HG02885 (cell line): ENCODE measurements at regions not wholly inside any gene's neighbourhood (a gene's known extent, or its start where the extent isn't known, plus 50 kb on each side); places are given as distances from the start of the nearest gene placed in this dataset.

Source experiments
- ATAC-seq: cut with Tn5 transposase; IDR thresholded peaks from one replicate; pipeline ENCODE4 v1.9.1; 2021; ENCODE audit warnings: mild to moderate bottlenecking; ENCODE audit not compliant: unreplicated experiment, poor library complexity

DNA sequence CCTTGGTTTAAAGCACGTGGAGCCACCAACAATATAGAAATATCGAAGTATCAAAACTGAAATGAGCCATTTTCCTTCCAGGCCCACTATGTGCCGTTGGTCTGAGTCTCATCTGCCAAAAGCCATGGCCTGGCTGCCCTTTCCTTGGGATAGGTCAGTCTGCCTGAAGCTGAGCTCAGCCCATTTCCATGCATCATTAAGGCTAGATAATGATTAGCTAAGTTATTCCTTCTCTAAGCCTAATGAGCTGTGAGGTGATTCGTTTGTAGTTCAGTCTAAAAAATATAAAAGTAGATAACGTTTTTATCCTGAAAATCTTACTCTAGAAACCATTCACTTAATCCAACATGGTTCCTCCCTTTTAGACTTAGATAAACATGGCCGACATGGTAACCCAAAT, 936.2 kb upstream of the LCORL start:
- no peak for ATAC-seq

DNA sequence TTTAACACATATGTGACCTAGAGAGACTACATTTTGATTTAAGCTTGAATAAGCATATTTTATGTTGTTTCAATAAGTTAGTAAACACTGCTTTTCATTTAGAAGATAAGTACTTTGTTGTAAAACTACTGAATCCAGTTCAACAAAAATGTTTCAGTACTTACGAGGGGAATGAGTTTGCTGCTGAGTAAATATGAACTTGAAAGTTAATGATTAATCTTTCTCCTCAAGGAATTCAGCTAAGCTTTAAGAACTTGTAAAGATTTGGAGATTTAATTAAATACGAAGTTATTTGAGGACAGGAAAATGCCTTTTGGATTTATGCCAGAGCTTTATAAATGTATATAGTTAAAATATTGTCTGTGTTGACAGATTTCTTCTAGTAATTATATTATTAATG, 933.0 kb upstream of the LCORL start:
- no peak for ATAC-seq

DNA sequence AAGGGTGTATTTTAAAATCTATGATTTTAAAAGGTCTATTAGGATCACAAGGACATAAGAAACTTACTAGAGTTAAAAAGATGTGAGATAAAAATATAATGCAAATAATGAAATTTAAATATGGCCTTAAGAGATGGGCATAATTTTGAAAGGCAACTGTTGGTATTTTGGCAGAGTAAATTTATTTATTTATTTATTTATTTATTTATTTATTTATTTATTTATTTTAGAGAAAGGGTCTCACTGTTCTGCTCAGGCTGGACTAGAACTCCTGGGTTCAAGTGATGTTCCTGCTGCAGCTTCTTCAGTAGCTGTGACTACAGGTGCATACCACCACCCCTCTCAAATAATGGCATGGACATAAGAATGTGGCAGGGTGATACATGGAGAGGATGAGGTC, 932.1 kb upstream of the LCORL start:
- no peak for ATAC-seq

DNA sequence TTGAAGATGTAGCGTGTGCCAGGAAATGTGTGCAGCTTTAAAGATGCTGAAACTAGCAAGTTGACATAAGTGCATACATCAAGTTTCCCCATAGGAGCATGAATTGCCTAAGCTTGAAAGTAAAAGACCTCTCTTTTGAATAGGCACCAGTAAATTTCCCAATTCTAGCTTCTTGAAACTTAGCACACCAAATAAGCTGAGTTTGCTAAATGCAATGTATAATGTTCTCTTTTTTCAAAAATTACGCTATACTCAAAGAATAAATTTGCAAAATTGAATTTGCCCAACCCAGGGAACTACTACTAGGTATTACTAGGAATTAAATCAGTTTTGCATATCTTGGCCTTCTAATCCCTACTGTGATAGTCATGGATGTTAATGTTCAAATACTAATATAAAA, 923.9 kb upstream of the LCORL start:
- ATAC-seq, result no peak

DNA sequence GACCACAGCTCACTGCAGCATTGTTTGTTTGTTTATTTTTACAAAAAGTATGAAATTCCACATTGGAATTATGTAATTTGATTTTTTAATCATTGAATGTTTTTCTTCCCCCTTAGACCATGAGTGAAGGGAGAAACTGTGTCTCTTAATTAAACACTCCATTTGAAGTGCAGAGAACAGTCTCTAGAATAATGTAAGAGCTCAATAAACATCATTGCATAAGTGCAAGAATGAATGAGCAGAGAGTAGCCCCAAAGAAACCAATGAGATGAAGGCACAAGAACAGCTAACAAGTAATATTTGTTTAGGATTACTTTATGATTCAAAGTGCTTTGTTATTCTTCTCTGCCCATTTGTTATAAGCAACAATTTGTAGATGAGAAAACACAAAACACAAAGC, 921.3 kb upstream of the LCORL start:
- no peak for ATAC-seq

DNA sequence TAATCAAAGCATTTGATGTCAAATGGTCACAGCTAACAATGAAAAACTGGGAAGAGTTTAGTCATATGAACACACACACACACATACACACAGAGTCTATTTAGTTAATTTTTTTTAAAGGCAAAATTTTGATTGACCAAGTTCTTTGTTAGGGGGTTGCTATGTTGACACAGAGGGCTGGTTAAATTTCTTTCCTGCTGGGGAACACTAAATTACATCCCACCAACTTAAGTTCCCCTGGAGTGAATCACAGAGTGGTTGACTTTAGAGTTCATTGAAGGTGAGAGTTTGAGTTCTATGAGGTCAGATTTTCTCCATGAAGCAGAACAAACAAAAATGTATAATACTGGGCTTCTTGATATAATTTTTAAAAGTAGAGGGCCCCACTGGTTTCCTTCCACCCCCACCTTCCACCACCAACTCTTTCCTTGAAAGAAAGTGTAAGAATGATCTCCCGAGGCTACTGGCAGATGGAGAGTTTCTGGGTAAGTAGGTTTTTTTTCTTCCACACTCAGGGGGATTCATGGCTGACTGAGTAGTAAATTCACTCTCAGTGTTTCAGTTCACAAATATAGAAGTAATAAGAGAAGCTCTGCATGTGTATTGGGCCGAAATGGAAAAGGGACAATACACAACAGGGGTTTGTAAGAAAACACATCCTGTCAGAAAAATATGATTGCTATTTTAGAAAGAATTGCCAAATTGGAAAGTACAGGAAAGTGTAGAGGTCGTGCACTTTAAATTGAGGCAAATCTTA, 917.0 kb upstream of the LCORL start:
- ATAC-seq, result no peak

DNA sequence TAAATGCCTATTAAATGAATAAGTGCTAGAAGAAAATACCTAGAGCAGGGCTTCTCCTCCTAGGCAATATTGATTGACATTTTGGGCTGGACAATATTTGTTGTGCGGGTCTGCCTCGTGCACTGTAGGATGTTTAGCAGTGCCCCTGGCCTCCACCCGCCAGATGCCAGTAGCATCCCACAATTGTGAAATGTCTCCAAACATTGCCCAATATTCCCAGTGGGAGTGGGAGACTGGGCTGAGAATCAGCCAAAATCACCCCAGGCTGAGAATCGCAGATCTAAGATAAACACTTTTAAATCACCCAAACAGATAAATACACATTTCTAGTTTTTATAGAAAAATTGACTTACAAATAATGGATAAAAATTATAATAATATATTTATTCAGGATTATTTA, 916.2 kb upstream of the LCORL start:
- ATAC-seq, result no peak

DNA sequence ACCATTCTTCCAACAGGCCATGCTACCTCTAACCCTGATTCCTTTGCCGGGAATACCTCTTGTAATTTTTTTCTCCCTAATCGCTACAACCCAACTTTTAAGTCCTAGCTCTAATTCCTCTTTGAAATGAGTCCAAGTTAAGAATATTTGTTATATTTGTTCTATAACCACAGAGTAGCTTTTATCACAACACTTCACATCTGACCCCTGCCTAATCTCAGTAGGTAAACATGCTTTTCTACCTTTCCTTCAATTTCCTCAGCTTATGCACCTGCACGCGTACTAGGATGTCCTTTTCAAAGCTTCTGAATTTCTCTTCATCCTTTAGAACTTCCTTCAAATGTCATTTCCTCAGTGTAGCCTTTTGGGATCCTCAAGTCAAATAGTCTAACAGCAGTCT, 915.5 kb upstream of the LCORL start:
- no peak for ATAC-seq

DNA sequence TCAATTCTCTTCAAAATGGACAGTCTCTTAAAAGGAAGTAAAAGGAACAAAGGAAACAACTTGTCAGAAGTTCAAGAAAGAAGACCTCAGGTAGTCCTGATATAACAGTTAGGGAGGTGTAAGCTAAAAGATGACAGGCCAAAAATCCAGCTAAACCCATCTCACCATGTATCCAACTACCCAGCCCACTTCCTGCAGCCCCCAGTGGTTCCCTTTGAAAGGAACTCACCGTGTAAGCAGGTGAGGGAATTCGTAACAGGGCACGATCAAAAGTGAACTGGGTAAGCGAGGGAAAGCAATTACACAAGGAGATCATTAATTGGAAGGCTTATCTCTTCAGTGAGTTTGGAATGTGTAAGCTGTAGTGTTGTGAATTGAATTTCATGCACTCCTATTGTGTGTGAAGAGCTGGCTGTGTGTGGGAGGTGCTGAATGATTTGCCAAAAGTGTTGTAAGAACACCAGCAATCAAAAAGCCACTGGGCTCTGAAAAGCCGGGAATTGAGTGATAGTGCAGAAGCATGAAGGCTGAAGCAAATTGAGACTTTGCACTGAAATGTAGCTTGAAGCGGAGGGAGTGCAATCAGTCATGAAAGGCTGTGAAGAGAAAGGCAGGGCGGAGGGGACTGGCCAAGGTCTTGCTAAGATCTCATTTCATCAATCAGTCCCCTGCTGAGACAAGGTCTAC, 914.2 kb upstream of the LCORL start:
- ATAC-seq, result no peak

DNA sequence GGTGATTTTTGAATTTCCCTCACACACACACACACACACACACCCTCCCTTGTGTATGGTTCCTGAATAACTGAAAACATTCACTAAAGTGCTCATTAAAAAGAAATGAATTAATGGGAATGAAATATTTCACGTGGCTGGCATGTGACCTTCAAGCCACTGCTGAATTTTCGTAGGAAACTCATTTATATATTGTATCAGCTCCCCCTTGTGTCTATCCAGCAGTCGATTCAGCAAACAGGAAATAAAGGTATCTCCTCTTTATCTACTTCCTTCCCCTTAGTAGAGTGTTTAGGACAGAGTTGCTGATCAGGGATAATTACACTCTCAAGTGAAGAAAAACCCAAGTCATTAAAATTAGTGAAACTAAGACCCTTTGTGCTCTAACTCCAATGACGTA, 912.6 kb upstream of the LCORL start:
- no peak for ATAC-seq

DNA sequence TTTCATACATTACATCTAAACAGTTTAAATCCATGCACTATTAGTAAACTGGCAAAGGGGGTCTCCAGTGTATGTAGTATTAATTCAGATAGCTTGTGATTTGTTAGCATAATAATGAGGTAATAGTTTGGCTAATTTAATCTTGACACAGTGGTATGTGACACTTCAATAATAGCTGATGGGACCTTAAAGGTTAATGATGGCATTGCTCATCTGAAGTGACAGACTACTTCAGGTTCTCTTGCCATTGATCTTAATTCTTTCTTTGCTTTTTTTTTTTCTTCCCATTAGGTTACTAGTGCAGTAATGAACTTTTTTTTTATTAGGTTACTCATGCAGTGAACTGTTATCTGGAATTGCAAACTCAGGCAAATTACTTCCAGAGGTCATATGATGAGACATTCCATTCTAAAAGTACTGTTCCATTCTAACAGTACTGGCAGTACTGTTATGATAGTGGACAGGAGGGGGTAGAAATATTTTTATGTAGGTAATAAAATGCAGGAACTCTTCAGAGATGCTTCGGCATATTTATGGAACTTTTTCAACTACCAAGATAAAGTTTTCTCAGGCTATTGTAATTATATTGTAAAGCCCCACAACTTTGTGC, 911.3 kb upstream of the LCORL start:
- ATAC-seq, result no peak

DNA sequence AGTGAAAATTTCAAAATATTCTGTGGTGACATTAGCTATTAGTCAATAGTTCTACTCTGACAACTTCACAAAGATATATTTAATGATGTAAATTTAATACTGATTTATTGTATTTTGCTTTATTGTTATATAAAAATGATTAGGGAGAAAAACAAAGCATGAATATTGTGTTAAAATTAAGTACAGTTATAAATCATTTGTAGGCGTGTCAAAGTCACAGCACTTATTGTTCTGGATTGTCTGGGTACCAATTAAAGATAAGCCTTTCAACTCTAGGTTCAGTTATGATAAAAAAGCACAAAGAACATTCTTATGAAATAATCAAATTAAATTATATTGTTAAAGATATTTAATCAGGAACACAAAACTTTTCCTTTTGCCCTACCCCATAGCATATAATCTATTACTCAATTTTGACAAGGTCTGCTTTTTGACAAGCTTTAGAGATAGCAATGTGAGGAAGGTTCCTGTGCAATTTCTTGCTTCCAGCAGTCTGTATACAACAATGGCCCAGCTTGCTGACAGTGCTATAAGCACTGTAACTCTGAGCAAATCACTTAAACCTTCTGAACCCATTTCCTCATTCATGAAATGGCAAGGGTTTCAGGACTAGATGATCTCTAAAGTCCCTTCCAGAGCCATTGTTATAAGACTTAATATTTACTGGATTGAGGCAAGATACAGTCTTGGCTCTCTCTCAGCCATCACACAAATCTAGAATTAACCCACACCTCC, 910.3 kb upstream of the LCORL start:
- no peak for ATAC-seq

DNA sequence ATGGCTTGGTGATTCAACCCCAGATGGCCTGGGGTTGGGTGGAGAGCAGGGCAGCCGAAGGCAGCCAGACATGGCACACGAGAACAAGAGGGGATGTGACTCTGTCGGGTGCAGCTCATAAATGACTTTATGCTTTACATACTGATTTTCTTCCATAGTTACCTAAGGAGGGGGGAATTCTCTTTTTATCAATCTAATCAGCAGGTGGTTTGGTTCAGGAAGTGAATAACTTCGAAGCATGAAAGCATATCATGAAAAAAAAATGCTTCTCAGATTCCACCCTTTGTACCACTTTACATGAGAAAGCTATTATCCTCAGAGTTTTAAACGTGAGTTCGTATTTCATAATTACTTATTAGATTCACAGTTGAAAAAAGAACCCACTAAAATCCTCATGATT, 908.9 kb upstream of the LCORL start:
- no peak for ATAC-seq

DNA sequence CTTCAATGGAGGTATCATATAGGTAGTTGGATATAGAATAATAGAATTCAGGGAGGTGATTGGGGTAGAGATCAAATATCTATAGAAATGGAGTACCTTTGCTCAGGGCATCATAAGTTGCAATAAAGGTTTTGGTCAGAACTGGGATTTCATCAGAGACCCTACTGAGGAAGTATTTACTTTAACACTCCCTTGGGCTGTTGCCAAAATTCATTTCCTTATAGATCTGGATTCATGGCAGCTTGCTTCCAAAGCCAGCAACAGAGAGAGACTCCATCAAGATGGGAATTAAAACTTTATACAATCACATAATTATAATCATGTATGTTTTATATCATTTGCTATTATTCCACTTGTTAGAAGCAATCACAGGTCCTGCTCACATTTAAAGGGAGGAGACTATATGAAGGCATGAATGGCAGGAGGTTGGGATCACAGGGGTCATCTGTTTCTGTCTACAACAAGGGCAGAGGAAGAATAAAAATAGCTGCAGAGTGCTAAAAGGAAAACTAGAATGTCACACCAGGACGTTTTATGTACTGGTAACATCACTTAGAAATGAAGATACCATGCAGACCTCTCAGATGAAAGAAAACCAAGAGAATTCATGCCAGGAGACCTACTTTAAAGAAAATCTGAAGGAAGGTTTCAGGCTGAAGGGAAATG, 902.1 kb upstream of the LCORL start:
- no peak for ATAC-seq

DNA sequence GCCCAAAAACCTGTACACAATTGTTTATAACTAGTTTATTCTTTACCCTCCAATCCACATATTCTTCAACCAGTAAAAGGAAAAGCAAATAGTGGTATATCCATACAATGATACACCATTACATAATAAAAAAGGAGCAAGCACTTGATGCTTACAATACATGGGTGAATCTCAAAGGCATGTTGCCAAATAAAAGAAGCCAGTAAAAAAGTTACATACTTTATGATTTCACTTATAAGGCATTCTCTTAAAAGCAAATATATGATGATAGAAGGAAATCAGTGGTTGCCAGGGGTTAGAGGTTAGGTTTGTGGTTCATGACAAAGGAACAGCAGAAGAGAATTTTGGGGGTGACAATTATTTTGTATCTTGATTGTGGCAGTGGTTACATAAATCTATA, 896.1 kb upstream of the LCORL start:
- no peak for ATAC-seq

DNA sequence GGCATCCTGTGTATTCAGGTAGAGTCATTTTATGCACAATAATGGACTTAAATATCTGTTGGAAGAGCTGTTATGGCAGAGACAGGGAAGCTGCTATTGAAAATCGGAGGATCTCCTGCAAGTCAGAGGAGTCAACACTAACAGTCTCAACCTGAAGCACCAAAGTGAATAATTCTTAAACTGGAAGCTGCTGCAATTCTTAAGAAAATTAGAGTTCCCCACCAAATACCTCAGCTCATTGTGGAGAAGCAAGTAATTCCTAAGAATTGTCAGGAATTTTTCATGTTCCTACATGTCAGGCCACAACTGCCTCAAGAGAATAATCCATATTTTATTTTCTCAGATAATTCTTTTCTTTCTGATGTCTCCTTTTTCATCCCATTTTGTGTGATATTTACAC, 892.6 kb upstream of the LCORL start:
- no peak for ATAC-seq

DNA sequence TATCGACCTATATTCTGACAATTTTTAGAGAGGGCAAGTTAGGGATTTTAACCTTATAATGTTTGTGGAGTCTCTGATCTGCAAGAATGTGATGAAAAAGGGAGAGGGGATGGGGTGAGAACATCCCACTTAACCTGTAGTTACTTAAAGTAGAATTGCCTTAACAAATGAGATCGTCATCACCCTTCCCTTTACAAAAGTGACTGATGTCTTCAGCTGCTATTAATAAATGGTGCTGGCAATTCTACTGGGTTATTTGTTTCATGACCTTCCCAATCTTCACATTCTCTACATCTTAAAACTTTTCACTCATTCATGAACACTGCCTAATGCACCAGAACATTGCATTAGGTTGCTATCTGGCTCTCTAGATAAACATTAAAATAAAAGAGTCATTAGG, 873.4 kb upstream of the LCORL start:
- ATAC-seq, result no peak

DNA sequence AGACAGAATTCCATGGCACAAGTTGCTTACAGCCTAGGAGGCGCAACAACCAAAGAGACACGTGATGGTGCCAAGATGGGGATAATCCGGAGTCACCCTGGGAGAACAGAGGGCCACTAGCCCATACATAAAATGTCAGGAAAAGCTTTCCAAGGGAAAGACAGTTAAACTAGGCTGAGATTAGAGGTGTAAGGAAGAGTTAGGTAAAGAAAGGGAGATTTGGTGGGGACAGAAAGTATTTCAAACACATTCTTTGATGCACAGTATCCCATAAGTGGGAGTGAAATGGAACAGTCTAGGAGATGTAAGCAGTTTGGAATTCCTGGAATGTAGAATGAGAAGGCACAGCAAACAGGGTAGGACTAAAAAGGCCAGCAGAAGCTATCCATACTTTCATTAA, 860.9 kb upstream of the LCORL start:
- no peak for ATAC-seq

DNA sequence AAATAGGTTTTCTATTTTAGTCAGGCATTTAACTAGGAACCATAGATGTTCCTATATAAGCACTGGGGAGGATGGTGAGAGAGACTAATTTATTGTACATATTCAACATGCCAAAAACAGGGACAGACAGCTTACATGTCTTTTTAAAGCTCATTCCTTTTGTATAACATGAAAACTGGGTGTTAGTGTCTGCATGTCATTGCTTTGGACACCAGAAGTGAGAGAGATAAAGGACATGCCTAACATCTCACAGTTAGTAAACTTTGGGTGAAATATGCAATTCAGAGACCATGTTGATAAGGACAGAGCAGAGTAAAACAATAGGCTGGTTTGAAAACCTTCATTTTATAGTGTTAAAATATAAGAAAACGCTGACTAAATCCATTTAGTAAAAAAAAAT, 860.0 kb upstream of the LCORL start:
- ATAC-seq, result no peak

DNA sequence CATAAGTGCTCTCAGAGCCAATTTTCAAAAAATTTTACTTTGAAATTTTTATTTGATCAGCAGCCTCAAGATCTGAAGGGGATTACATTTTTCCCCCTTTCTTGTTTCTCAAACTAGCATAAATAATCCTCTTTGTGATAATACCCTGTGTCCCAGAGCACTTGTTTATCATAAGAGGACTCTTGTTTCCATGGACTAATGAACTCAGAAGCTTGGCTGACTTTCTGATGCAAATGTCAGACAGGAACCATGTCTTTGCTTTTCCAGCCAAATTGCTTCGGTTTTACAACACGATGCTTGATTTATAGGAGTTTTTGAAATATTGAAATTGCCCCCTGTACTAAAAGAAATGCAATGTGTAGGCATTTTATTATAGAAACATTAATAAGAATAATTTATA, 859.3 kb upstream of the LCORL start:
- no peak for ATAC-seq

DNA sequence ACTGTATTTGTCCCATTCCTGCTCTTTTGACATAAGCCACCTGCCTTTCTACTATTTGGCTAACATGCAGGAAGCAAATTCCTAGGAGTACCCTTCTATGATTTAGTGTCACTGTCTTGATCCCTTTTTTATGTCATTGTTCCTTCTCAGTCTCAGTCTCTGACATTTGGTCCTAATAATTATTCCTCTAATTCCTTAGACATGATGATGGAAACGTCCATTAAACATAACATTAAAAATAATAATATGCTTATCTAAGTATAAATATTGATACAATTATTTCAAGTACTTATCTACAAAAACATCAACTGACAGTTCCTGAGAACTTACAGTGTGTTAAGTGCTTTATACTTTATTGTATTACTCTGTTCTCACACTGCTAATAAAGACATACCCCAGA, 857.0 kb upstream of the LCORL start:
- no peak for ATAC-seq
